ENCODE measurements at regions not wholly inside any gene's neighbourhood (a gene's known extent, or its start where the extent isn't known, plus 50 kb on each side); places are given as distances from the start of the nearest gene placed in this dataset.

- TF ChIP-seq CTCF (IDR thresholded peaks at IDR 0.05) (no peak), POLR2AphosphoS5 (IDR thresholded peaks at IDR 0.05; ENCODE audit: insufficient read depth in 1 of 2, low read depth in 1 of 2) (no peak), POLR2A (IDR thresholded peaks at IDR 0.05) (no peak)
Measured at GRCh38 chr1:199057322-199057721, 418.5 kb downstream of the PTPRC start.

All from vagina (tissue), 2 donors.